T-helper 9 cell (primary cell): ENCODE measurements at regions not wholly inside any gene's neighbourhood (a gene's known extent, or its start where the extent isn't known, plus 50 kb on each side); places are given as distances from the start of the nearest gene placed in this dataset.
"Not testable (repeated sequence)": the region's sequence is repeated elsewhere in the genome, so short reads cannot be mapped to it uniquely, and the experiment has no call there.

ENCODE experiments used
- DNase-seq: peaks from one replicate; pipeline ENCODE4 v3.0.0-alpha.2; 2020

- no peak for DNase-seq
These were observed 112.9 kb upstream of the CREB1 start for GRCh38 chr2:207416900-207417299.

- no peak for DNase-seq
These were observed 112.5 kb upstream of the CREB1 start for GRCh38 chr2:207417301-207417718.

- no peak for DNase-seq
These were observed 111.3 kb upstream of the CREB1 start for GRCh38 chr2:207418419-207418818.

- no peak for DNase-seq
These were observed 110.4 kb upstream of the CREB1 start for GRCh38 chr2:207419331-207419730.

- DNase-seq = no peak
These were observed 108.1 kb upstream of the CREB1 start for GRCh38 chr2:207421671-207422070.

- DNase-seq = no peak
These were observed 107.4 kb upstream of the CREB1 start for GRCh38 chr2:207422380-207422779.

- DNase-seq = no peak
These were observed 105.9 kb upstream of the CREB1 start for GRCh38 chr2:207423886-207424285.

- no peak for DNase-seq
These were observed 101.8 kb upstream of the CREB1 start for GRCh38 chr2:207427986-207428385.

- DNase-seq = no peak
These were observed 101.2 kb upstream of the CREB1 start for GRCh38 chr2:207428573-207428972.

- DNase-seq = no peak
These were observed 97.3 kb upstream of the CREB1 start for GRCh38 chr2:207432453-207432852.

GRCh38 chr2:207434306-207434705 lies 95.5 kb upstream of the CREB1 start:
- DNase-seq = no peak

- DNase-seq = no peak
These were observed 94.8 kb upstream of the CREB1 start for GRCh38 chr2:207434899-207435465.

- no peak for DNase-seq
These were observed 92.6 kb upstream of the CREB1 start for GRCh38 chr2:207437136-207437523.

- no peak for DNase-seq
These were observed 92.1 kb upstream of the CREB1 start for GRCh38 chr2:207437524-207438143.

GRCh38 chr2:207438414-207439126 lies 91.2 kb upstream of the CREB1 start:
- no peak for DNase-seq

- not testable (repeated sequence) for DNase-seq
These were observed 89.9 kb upstream of the CREB1 start for GRCh38 chr2:207439881-207440280.

- no peak for DNase-seq
These were observed 85.0 kb upstream of the CREB1 start for GRCh38 chr2:207444756-207445155.

- no peak for DNase-seq
These were observed 83.1 kb upstream of the CREB1 start for GRCh38 chr2:207446653-207447052.

GRCh38 chr2:207448006-207448405 lies 81.8 kb upstream of the CREB1 start:
- no peak for DNase-seq

- DNase-seq = no peak
These were observed 80.1 kb upstream of the CREB1 start for GRCh38 chr2:207449642-207450165.

- DNase-seq = no peak
These were observed 79.6 kb upstream of the CREB1 start for GRCh38 chr2:207450186-207450585.

- DNase-seq = no peak
These were observed 71.2 kb upstream of the CREB1 start for GRCh38 chr2:207458582-207458981.

- DNase-seq = no peak
These were observed 69.6 kb upstream of the CREB1 start for GRCh38 chr2:207459990-207460757.
